Skin of body (tissue), 1 donor: ENCODE measurements at regions not wholly inside any gene's neighbourhood (a gene's known extent, or its start where the extent isn't known, plus 50 kb on each side); places are given as distances from the start of the nearest gene placed in this dataset.

Experiments used
- DNase-seq: peaks from one replicate; lab custom pipeline; 2025; lab: John Stamatoyannopoulos, UW

DNA sequence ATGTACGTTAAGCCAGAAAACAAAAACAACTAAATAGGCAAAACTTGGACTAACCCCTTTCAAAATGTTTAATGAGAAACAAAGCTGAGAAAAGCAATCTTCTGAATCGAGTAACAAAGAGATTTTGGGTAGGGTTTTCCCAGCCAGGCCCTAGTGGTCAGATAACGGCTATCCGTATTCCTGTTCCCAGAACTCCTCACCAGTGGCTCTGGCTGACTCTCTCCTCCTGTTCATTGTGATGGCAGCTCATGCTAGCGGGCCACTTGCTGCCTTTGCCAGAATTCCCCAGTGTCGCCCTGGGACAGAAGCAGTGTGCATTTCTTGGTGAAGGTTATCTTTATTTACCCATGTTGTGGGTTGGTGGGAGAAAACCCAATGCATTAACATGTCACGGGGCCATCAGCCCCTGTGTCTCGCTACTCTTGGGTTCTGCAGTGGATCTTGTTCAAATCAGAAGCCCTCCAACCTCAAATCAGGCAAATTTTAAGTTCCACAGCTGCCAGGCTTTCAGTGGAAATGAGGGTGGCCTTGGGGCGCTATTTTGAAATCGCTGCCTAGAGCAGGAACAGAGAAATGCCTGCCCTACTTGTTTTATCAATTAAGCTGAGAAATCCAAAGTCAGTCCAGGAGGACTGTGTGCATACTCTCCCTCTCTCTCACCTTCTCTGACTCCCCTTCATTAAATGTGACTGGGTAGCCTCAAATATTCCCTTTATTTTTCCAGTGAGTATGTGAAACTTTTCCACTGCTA is 164.5 kb upstream of the NPVF start:
- DNase-seq = no peak

DNA sequence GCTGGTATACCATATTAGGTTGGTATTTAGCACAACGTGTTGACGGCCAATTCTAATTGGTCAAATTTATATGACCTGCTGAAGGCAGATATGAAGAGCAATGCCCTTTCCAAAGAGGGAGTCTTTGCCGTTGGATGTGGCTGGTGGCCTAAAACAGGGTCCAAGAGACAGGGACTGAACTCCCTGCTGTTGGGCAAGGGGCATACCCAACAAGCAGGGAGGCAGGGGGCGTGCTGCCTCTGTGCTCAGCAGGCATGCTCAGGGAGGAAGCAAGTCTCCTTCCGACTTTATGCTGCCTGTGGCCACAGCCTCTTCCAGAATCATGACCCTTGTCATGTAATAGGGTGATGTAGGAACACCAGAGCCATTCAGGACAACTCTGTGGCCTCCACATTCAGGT is 167.7 kb upstream of the NPVF start:
- DNase-seq = no peak

DNA sequence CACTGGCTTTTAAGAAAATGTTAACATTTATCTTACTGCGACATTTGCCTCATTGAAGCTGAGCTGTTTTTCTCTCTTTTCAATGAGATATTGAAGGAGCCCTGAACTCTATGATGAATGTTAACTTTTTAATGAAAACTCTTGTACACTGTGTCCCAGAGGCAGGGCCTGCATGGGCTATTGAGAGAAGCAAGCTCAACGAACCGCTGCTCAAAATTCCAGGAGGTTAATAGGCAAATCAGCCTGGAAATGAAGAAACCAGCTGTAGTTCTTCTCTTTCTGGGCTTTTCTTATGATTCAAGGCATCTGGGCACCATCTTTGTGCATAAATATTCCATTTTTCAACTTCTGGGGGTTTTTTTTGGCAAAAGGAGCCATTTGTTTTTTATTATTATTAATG is 168.4 kb upstream of the NPVF start:
- DNase-seq = no peak

DNA sequence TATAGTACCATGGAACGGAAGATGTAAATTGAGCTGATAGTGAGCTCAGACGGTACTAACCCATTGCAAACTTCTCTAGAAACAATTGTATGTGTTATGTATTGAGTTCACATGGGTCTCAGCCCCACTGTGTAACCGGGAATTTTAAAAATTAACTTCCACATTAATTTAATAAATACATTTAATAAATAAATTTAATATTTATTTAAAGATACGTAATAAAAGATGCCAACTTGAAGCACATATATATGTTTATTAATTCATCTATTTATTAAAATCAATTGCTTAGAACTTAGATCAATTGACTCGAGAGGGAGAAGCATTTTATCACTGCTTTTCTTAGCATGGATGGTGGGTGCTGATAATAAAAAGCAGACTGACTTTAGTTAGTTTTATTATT is 170.1 kb upstream of the NPVF start:
- DNase-seq = no peak

DNA sequence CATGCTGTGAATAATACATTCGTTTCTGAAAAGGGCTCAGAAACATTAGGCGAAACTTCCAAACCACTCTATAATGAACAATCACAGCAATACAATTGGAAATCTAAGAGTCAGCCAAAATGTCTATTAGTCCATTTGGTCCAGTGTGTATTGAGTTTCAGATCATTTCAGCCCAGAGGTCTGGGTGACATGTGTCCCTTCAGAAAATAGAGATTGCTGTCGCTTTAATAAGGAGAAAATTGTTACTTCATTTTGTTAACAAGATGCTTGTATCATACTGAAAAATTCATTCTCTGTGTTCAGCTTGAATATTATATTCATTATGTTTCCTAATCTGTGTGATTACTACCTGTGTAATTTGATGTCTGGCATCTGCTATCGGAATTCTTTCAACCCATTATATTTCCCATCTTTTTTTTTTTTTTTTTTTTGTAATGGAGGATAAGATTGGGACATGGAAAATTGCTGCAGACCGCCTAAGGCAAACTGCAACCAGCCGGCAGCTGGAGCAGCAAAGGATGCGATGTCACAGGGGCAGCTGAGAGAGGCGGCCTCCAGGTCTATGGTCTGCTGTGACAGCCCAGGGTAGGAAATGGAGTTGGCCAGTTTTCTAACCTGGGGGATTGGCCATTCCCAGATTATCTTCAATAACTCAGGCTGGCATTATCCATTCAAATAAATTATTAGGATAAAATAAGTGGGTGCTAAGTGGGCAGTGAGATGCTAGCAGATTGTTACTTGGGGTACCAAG is 170.9 kb upstream of the NPVF start:
- no peak for DNase-seq

DNA sequence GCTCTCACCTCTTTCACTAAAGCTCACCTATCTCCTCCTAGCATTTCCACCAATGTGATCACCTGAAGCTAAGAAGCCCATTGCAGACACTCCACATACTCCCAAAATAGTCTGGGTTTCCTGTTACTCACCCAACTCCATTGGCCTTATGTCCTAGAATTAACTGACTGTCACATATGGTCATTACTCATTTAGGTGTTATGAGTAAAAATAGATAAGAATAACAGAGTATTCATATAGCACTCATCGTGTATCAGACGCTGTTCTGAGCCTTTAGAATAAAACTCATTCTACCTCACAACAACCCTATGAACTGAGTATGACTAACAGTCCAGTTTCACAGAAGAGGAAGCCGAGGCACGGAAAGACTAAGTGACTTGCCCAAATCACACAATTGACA is 174.2 kb upstream of the NPVF start:
- no peak for DNase-seq

DNA sequence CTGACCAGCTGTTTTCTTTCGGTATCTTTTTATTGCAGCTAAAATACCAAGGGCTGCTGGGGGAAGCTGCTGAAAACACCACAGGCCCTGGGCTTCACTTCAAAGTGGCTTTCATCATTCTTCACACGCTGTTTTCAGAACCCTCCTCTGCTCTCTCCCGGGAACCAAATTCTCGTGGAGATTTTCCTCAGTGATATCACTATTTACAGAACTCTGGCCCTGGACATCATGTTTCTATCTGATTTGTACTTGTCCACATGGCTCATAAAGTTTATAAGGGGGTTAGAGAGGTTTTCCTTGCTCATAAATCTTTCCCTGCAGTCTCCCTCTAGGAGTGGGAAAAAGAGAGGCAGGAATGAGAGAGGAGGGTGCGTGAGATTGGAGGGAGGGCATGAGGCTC is 177.4 kb upstream of the NPVF start:
- peak; percentile 40 for DNase-seq

DNA sequence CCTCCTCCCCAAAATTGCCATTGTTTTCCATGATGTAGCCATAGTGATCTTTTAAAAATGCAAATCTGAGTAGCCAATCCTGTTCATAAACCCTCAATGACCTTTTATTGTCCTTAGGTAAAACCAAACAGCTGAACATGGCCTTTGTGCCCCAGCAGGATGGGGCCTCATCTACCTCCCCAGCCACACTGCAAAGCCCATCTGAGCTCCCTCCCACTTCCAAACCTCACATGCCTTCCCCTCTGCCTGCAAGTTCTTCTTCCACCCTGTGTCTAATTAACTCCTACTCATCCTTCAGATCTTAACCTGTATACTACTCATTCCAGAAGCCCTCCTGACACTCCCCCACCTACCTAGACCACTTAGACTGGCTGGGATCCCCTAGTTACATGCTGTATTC is 178.8 kb upstream of the NPVF start:
- DNase-seq = no peak

DNA sequence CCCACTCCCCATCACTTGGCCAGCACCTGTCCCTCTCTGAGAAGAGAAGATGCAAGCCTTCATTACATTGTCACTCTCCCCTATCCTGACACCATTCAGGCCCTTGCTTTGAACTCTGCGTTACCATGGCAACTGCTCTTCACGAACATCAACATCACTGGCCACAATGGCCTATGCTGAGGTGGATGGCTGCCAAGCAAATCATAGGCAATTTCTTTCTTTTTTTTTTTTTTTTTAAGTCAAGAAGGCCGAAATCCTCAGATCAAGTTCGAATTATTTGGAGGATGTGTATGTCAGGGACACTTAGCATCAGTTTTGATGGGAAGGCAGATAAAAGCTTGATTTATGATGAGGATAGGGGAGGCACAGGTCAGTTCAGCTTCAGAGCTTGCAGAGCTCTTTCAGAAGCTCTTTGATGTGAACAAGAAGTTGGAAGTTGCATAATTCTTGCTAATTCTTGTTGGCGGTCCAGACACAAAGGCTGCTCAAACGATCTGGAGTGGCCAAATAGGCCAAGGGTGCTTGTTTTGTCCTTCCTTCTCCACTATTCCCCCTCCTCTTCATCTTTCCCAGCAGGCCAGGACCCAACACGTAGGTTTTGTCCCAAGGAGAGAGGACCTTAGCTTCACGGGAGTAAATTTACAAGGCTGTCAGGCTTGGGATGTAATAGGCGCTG is 179.9 kb upstream of the NPVF start:
- no peak for DNase-seq

DNA sequence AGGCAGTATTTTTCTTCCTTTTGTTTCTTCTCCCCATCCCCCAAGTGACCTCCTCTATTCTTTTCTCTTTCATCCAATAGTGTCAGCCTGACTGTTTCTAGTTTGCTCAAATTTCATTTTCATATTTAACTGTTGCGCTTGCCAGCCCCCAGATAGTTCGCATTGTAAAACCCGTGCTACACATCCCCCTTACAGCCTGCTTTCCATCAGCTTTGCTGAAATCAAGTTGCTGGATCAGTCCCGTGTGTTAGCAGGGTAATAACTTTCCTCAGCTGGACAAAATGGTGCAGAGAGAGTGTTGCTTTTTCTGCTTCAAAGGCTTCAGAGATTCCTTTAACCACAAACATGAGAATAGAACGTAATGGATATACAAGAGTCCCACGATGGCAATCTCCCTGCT is 180.6 kb upstream of the NPVF start:
- peak; percentile 35 for DNase-seq

DNA sequence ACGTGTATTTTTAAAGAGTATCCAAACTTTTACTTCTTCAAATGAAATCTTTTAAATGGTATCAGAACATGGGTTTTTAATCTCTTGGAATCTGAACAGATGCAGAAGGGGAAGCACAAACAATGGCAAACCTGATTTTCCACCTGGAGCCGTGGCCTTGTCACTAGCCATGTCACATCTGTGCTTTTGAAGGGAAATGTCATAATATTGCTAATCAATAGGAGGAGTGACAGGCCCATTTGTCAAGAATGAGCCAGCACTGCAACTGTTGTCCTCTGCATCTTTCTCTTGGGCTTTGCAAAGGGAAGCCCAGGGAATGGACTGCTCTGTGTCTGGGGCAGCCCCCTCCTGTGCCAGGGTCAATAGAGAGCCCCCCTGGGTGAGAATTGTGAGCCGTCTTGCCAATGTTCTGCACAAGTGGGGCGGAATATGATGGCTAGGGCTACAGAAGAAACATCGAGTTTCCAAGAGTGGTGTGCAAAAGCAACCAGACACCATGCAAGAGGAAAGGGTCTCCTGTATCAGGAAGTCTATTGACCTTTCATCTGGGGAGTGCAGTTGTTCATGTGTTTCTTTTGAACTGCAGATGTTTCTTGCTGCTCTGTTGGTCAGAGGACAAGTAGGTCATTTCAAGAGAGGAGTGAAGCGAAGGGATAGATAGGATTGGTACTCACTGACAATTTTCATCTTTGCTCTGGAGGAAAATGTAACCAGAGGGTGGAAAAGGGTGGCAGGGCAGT is 181.8 kb upstream of the NPVF start:
- no peak for DNase-seq

DNA sequence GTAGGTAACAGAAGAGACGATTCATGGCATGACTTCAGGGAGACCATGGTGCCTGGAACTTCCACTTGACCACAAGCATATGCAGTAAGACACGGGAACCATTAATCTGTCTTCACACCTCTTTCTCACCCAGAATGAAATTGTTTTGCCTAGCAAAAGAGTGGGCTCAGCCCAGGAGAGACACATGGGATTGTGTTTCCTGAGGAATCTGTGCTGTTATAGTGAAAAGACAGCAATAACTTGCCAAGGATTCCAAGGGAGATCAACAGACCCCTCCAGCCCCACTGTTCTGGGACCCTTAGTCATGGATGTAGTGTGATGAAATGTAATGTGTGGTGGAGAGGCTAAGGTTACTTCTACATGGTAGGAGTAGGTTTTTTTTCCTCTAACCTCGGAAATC is 192.5 kb upstream of the NPVF start:
- no peak for DNase-seq

DNA sequence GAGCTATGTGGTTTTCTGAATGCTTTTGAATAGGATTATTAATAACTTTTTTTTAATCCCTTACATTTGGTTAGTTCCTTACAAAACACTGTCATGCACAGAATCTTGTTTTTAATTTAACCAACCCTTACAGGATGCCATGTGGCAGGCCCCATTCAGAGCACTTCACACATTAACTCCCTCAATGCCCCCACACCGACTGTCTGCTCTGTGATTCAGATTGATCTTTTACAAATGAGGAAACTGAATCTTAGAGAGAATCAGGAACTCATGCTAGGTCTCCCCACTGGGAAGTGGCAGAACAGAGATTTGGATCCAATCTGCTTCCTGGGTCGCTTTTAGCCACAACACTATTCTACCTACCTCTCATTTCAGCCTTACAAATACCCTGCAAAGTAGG is 195.8 kb upstream of the NPVF start:
- peak; percentile 53 for DNase-seq

DNA sequence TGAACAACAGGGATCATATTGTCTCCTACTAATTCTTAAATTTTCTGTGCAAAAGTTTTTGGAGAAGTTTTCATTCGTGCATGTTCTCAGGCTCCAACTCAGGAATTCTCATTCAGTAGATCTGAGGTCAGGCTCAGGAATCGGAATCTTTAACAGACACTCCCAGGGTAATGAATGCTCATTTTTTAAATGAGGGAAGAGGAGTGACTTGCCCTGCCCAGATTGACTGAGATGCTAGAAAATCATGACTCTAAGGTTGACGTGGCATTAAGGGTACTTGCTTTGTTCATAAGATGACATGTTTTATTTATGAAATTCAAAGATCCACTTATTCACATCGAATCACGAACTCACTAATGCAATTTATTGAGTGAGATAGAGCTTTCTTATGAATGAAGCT is 196.6 kb upstream of the NPVF start:
- no peak for DNase-seq

DNA sequence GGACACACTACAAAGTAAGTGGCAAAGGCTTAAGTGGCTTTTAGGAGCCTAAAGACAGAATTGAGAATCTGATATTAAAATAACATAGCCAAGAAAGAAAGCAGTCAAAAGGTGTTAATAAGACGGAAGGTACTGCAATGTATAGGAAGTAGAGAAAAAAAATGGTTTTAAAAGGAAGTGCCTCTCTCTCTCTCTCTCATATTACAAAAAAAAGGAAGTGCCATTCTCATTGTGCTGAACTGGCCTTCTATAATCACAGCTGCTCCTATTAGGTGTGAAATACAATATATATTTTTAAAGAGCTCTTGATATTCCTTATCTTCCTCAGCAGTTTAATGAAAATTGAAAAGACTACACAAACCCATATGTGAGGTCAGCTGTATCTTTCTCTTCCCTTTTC is 199.4 kb upstream of the NPVF start:
- no peak for DNase-seq

DNA sequence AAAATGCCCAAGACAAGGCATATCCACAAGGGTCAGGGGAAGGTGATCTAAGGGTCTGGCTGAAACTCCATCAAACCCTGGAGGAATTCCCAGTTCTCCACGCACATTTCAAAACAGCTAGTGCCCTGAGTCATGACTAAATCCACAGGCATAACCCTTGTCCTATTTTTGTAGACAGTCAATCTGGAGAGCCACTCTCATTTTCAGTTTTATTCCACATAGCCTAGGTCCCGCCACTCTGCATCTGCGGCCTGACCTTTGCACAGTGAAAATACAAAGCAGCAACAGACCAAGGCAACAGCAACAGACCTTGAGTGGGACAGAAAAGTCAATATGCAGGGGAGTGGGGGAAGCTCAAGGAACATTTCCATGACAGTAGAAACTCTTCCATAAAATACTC is 201.4 kb upstream of the NPVF start:
- no peak for DNase-seq

DNA sequence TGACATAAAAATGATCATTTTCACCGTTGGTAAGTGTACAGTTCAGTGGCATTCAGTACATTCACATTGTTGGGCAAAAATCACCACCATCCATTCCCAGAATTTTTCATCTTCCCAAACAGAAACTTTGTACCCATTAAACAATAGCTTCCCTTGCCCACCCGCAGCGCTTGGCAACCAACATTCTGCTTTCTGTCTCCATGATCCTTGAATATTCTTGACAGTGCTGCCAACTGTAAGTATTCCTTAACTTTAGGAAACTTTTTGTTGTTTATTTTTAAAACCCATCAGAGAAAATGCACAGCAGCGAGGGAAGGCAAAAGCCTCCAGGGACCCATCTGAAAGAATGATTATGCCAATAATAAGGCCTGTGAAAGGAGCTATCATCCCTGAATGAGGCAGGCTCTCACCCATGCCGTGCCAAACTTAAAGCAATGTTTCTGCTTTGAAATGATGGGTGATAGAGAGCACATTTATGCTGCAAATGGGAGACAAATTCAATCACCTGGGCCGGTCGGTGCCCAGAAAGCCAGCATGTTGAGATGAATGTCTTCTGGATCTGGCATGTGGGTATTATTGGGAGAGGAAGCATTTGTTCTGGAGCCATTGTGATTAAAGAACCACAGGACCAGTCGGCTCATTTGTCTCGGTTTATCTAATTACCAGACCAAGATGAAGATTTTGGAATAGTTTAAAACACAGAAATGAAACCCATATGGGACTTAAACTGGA is 202.1 kb upstream of the NPVF start:
- no peak for DNase-seq

DNA sequence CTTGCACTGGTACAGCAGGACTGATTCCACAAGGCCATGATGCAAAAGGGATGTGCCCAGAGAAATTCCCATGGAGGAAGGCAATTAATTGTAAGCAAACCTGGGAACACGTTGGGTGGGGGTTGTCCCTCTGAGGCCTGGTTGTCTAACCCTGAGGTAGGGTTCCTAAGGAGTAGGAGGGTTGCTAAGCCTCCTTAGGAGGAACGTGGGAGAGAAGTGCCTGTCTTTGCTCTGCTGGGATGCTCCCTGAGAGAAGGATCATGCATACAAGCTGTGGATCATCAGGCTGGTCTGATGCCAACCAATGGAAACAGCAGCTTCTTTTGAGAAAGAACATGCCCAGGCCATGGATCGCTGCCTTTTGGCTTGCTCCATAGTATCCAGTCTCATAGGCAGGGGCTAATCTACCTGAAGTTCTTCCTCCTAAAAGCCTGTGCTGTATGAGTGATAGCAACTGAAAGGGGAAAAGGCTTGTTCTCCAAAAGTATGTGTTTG is 203.7 kb upstream of the NPVF start:
- DNase-seq = no peak

DNA sequence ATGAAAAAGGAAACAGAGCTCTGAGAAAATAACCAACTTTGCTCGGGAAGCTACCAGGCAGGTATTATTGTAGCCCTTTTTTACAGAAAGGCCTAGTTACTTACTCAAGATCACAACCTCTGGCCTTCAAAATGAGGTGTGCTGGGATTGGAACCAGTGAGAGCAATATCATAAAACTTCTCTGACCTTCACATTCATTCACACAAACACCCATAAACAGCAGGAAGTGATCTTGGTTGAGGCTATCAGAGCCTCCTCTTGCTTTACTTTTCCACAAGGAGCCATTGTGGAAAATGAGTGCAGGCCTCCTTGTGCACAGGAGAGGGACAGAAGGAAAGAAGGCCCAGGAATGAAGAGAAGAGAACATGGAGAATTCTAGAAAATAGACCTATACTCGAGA is 204.5 kb upstream of the NPVF start:
- DNase-seq = no peak

DNA sequence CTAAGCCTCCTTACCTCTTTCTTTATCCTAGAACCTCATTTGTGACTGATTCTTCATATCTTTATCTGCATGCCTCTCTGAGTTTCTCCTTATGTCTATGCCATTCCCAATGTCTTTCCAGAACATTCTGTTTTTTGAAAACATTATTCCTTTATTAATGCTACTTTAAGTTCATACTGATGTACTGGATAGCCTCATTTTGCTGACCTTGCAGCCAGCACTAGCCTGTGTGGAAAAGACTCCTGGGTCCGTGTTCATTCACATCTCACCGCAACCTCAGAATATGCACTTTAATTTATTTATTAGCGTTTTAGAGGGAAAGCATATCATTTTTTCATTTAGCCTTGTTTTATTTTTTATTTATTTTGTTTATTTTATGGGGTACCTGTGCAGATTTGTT is 208.1 kb upstream of the NPVF start:
- DNase-seq = no peak

DNA sequence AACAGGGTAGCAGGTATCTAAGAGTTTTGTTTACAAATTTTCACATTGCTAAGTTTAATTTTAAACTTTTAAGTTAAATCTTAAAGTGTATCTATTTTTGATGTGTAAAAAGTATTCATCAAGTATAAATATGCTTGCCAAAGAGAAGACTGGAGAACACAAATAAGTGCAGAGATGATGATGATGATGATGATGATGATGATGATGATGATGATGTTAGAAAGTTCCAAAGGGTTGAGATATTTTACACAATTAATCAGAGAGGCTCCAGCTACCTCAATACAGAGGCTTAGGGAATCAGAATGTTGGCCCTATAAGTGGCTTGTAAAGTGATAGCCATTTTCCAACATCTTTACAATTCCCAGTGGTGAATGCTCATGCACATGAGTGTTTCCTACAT is 209.0 kb upstream of the NPVF start:
- no peak for DNase-seq
